ENCODE measurements at regions not wholly inside any gene's neighbourhood (a gene's known extent, or its start where the extent isn't known, plus 50 kb on each side); places are given as distances from the start of the nearest gene placed in this dataset.

- no peak for TF ChIP-seq CTCF (IDR thresholded peaks at IDR 0.05; ENCODE audit: low read depth, low read length)
- H3K27ac ChIP-seq (ENCODE audit: low read depth, low read length): no peak overlapping the region
- no peak for DNase-seq (ENCODE audit: low read depth, low spot score)
- H3K4me3 ChIP-seq (ENCODE audit: low read depth, low read length): no peak overlapping the region
- no peaks in the 10 kb centered on the region for H3K9me3 ChIP-seq (ENCODE audit: control insufficient read depth, insufficient read depth, low read length)
- CTCF ChIA-PET: no interaction called here
- H3K27me3 ChIP-seq (ENCODE audit: control insufficient read depth, insufficient read depth, low read length): no peaks in the 10 kb centered on the region
- POLR2A ChIA-PET: no interaction called here
These were observed 212.7 kb upstream of the NRIP1 start for GRCh38 chr21:15277466-15277865.

GRCh38 chr21:15278279-15278678, 213.5 kb upstream of the NRIP1 start:
- DNase-seq (ENCODE audit: low read depth, low spot score): no peak
- Histone ChIP-seq H3K27me3 (ENCODE audit: control insufficient read depth, insufficient read depth, low read length) (no peaks in the 10 kb centered on the region), H3K4me3 (ENCODE audit: low read depth, low read length) (no peak overlapping the region), H3K9me3 (ENCODE audit: control insufficient read depth, insufficient read depth, low read length) (no peaks in the 10 kb centered on the region), H3K27ac (ENCODE audit: low read depth, low read length) (no peak overlapping the region)
- ChIA-PET POLR2A (no interaction called here), CTCF (no interaction called here)
- no peak for TF ChIP-seq CTCF (IDR thresholded peaks at IDR 0.05; ENCODE audit: low read depth, low read length)

GRCh38 chr21:15278851-15279250, 214.1 kb upstream of the NRIP1 start:
- ChIA-PET CTCF (no interaction called here), POLR2A (no interaction called here)
- Histone ChIP-seq H3K9me3 (ENCODE audit: control insufficient read depth, insufficient read depth, low read length) (no peaks in the 10 kb centered on the region), H3K27ac (ENCODE audit: low read depth, low read length) (no peak overlapping the region), H3K4me3 (ENCODE audit: low read depth, low read length) (no peak overlapping the region), H3K27me3 (ENCODE audit: control insufficient read depth, insufficient read depth, low read length) (no peaks in the 10 kb centered on the region)
- DNase-seq (ENCODE audit: low read depth, low spot score): no peak
- TF ChIP-seq CTCF (IDR thresholded peaks at IDR 0.05; ENCODE audit: low read depth, low read length): no peak

- ChIA-PET POLR2A (no interaction called here), CTCF (no interaction called here)
- Histone ChIP-seq H3K9me3 (ENCODE audit: control insufficient read depth, insufficient read depth, low read length) (no peaks in the 10 kb centered on the region), H3K4me3 (ENCODE audit: low read depth, low read length) (no peak overlapping the region), H3K27me3 (ENCODE audit: control insufficient read depth, insufficient read depth, low read length) (no peaks in the 10 kb centered on the region), H3K27ac (ENCODE audit: low read depth, low read length) (no peak overlapping the region)
- TF ChIP-seq CTCF (IDR thresholded peaks at IDR 0.05; ENCODE audit: low read depth, low read length): no peak
- DNase-seq (ENCODE audit: low read depth, low spot score): no peak
These were observed 214.7 kb upstream of the NRIP1 start for GRCh38 chr21:15279482-15279881.

GRCh38 chr21:15281714-15282113, 216.9 kb upstream of the NRIP1 start:
- Histone ChIP-seq H3K4me3 (ENCODE audit: low read depth, low read length) (no peak overlapping the region), H3K27me3 (ENCODE audit: control insufficient read depth, insufficient read depth, low read length) (no peaks in the 10 kb centered on the region), H3K27ac (ENCODE audit: low read depth, low read length) (no peak overlapping the region), H3K9me3 (ENCODE audit: control insufficient read depth, insufficient read depth, low read length) (no peaks in the 10 kb centered on the region)
- DNase-seq (ENCODE audit: low read depth, low spot score): no peak
- no peak for TF ChIP-seq CTCF (IDR thresholded peaks at IDR 0.05; ENCODE audit: low read depth, low read length)
- ChIA-PET POLR2A (no interaction called here), CTCF (interaction anchor here (0.6 kb wide), 1 partner anchor 369 kb away, joined by 3 read pairs; no protein-coding TSS in a partner anchor)
